ENCODE measurements at regions not wholly inside any gene's neighbourhood (a gene's known extent, or its start where the extent isn't known, plus 50 kb on each side); places are given as distances from the start of the nearest gene placed in this dataset.

DNA sequence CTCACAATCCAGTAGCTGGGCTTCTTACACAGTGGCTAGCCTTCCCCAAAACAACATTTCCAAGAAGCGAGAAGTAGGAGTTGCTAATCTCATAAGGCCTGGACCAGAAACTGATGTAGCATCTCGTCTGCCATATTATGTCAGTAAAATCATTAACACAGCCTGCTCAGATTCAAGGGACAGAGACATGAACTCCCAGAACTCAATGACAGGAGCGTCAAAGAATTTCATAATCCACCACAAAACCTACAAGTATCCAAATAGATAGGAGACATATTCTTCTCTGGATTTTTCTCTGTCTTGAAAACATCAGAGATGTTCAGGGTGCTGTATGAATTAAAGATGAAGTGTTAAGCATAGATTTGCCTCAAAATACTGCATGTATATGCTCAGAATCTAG lies 457.6 kb upstream of the ACTBL2 start:
- TF ChIP-seq, protein P1, sequence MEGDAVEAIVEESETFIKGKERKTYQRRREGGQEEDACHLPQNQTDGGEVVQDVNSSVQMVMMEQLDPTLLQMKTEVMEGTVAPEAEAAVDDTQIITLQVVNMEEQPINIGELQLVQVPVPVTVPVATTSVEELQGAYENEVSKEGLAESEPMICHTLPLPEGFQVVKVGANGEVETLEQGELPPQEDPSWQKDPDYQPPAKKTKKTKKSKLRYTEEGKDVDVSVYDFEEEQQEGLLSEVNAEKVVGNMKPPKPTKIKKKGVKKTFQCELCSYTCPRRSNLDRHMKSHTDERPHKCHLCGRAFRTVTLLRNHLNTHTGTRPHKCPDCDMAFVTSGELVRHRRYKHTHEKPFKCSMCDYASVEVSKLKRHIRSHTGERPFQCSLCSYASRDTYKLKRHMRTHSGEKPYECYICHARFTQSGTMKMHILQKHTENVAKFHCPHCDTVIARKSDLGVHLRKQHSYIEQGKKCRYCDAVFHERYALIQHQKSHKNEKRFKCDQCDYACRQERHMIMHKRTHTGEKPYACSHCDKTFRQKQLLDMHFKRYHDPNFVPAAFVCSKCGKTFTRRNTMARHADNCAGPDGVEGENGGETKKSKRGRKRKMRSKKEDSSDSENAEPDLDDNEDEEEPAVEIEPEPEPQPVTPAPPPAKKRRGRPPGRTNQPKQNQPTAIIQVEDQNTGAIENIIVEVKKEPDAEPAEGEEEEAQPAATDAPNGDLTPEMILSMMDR (IDR thresholded peaks at IDR 0.05; ENCODE audit: poor library complexity), result no peak
- TF ChIP-seq EZH2 (IDR thresholded peaks at IDR 0.05; ENCODE audit: borderline replicate concordance) (no peak), EZH2phosphoT487 (IDR thresholded peaks at IDR 0.05; ENCODE audit: low read depth, severe bottlenecking, unreplicated experiment) (no peak)

Measured in hepatocyte (in vitro differentiated cells).